Muscle layer of duodenum (tissue), 2 donors: ENCODE measurements at regions not wholly inside any gene's neighbourhood (a gene's known extent, or its start where the extent isn't known, plus 50 kb on each side); places are given as distances from the start of the nearest gene placed in this dataset.

ENCODE experiments used
- H3K27ac ChIP-seq: one replicate; pipeline ENCODE4 v1.7.0; 2013; ENCODE audit warnings: mild to moderate bottlenecking, low read length
- H3K27me3 ChIP-seq: one replicate; pipeline ENCODE4 v1.7.0; 2013; ENCODE audit warnings: low read depth, mild to moderate bottlenecking, control low read depth, low read length
- H3K36me3 ChIP-seq, 2 donors: one replicate each; pipeline ENCODE4 v1.7.0; 2013; ENCODE audit warnings: low read length in 2 of 2, control low read depth in 1 of 2, mild to moderate bottlenecking in 1 of 2; ENCODE audit not compliant: insufficient read depth in 2 of 2, control insufficient read depth in 1 of 2
- H3K4me1 ChIP-seq, 2 donors: one replicate each; pipeline ENCODE4 v1.7.0; 2013; ENCODE audit warnings: low read length in 2 of 2, mild to moderate bottlenecking in 2 of 2, control low read depth in 1 of 2, moderate library complexity in 1 of 2; ENCODE audit not compliant: insufficient read depth in 2 of 2, control insufficient read depth in 1 of 2
- H3K4me3 ChIP-seq, 2 donors: one replicate each; pipeline ENCODE4 v1.7.0; 2013; ENCODE audit warnings: low read length in 2 of 2, low read depth in 1 of 2, mild to moderate bottlenecking in 1 of 2
- H3K9me3 ChIP-seq, 2 donors: one replicate each; pipeline ENCODE4 v1.7.0; 2013; ENCODE audit warnings: low read length in 2 of 2, control low read depth in 1 of 2, mild to moderate bottlenecking in 1 of 2; ENCODE audit not compliant: control insufficient read depth in 1 of 2
- donor health status: healthy.

DNA sequence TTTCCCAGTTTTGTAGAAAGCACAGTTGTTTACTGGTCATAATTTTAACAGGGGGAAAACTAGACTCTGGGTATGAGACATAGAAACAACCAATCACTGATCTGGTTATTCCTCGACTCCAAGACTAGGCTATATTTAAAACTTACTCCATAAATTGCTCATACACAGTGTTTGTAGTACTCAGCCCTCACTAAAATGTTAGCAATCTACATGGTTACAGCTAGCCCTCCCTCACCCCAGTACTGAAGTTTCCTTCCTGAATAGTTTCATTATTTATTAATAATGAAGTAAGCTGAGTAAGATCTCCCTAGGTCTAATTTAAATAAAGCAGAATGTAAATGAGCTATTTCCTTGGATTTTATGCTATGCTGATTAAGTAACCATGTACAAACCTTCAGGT lies 275.1 kb downstream of the CDH20 start:
- Histone ChIP-seq H3K27ac (no peak overlapping the region), H3K4me3 (no peak overlapping the region), H3K27me3 (no peaks in the 10 kb centered on the region), H3K36me3 (no peaks in the 10 kb centered on the region), H3K4me1 (peaks cover 0 to 4% of the 10 kb centered on the region in 2 donors), H3K9me3 (no peaks in the 10 kb centered on the region)

GRCh38 chr18:61607867-61608266 lies 274.6 kb downstream of the CDH20 start:
- Histone ChIP-seq H3K4me1 (peaks cover 0 to 4% of the 10 kb centered on the region in 2 donors), H3K27ac (no peak overlapping the region), H3K36me3 (no peaks in the 10 kb centered on the region), H3K9me3 (no peaks in the 10 kb centered on the region), H3K4me3 (no peak overlapping the region), H3K27me3 (no peaks in the 10 kb centered on the region)

DNA sequence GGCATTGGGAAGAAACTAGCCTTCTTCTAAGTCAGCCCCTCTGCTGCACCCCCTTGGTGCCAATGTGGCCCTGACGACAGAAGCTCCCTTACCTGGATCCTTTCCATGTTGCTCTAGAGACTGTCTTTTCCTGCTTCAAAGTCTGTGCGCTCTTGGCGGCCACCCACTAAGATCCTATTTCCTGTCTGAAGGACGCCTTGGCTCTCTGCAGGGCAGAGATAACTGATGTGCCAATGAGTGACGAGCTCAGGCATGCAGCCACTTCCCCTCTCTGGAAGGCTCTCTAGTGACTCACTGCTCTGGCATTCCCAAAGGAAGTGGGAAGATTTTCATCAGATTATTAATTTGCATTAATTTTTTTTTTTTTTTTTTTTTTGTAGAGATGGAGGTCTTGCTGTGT lies 273.5 kb downstream of the CDH20 start:
- H3K9me3 ChIP-seq, result no peaks in the 10 kb centered on the region
- H3K27ac ChIP-seq, result no peak overlapping the region
- no peaks in the 10 kb centered on the region for H3K36me3 ChIP-seq
- no peaks in the 10 kb centered on the region for H3K27me3 ChIP-seq
- H3K4me1 ChIP-seq, result peaks cover 0 to 4% of the 10 kb centered on the region in 2 donors
- H3K4me3 ChIP-seq, result peak overlapping the region in 1 of 2 donors; percentile 22

- peaks cover 0 to 4% of the 10 kb centered on the region in 2 donors for H3K4me1 ChIP-seq
- no peaks in the 10 kb centered on the region for H3K27me3 ChIP-seq
- no peaks in the 10 kb centered on the region for H3K9me3 ChIP-seq
- H3K36me3 ChIP-seq, result no peaks in the 10 kb centered on the region
- H3K4me3 ChIP-seq, result peak overlapping the region in 1 of 2 donors; percentile 22
- H3K27ac ChIP-seq, result no peak overlapping the region
Measured at GRCh38 chr18:61606068-61606660, 272.9 kb downstream of the CDH20 start.

- peaks cover 0 to 4% of the 10 kb centered on the region in 2 donors for H3K4me1 ChIP-seq
- H3K27ac ChIP-seq, result no peak overlapping the region
- no peak overlapping the region for H3K4me3 ChIP-seq
- no peaks in the 10 kb centered on the region for H3K9me3 ChIP-seq
- no peaks in the 10 kb centered on the region for H3K27me3 ChIP-seq
- no peaks in the 10 kb centered on the region for H3K36me3 ChIP-seq
Measured at GRCh38 chr18:61605376-61606067, 272.3 kb downstream of the CDH20 start.
